ENCODE measurements at regions not wholly inside any gene's neighbourhood (a gene's known extent, or its start where the extent isn't known, plus 50 kb on each side); places are given as distances from the start of the nearest gene placed in this dataset.
A peak's percentile ranks its signal among the peaks of the same experiment; 100 is the strongest.

GRCh38 chr4:134328741-134329140 lies 127.2 kb upstream of the PABPC4L start:
- ATAC-seq (peak; percentile 32; the same call in 1 of the 2 replicates), DNase-seq (ENCODE audit: low read depth, low spot score) (no peak)
- TF ChIP-seq YY1 (IDR thresholded peaks at IDR 0.05; ENCODE audit: extremely low read depth, insufficient replicate concordance, low read depth, low read length) (no peak), EZH2phosphoT487 (IDR thresholded peaks at IDR 0.05; ENCODE audit: borderline replicate concordance) (no peak)
- TF ChIP-seq, protein P1, sequence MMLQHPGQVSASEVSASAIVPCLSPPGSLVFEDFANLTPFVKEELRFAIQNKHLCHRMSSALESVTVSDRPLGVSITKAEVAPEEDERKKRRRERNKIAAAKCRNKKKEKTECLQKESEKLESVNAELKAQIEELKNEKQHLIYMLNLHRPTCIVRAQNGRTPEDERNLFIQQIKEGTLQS (IDR thresholded peaks at IDR 0.05): no peak
- no peak overlapping the region for H3K27ac ChIP-seq (ENCODE audit: low read depth, low read length)
- intact Hi-C loops (cut with micrococcal nuclease): no loop called here
- no peaks in the 10 kb centered on the region for H3K27me3 ChIP-seq (ENCODE audit: insufficient read depth, low read length)
- ChIA-PET RAD21 (ENCODE audit: low non-redundant PET in 1 of 2, low total read pairs in 2 of 2, uncharacterized antibody in 2 of 2, unreplicated experiment in 2 of 2) (no interaction called here), POLR2A (no interaction called here), CTCF (no interaction called here)
- H3K9me3 ChIP-seq (ENCODE audit: control insufficient read depth in 1 of 2, insufficient read depth in 1 of 2, low read depth in 1 of 2, low read length in 2 of 2): no peaks in the 10 kb centered on the region
- no peaks in the 10 kb centered on the region for H3K79me2 ChIP-seq (ENCODE audit: insufficient read depth, low read length)
- no peaks in the 10 kb centered on the region for H4K20me1 ChIP-seq (ENCODE audit: insufficient read depth)
- no peaks in the 10 kb centered on the region for H3K9me2 ChIP-seq (ENCODE audit: insufficient read depth)
- no TSS peak for BruUV-seq (replicated peaks)
- H3K9ac ChIP-seq (ENCODE audit: low read length): no peak overlapping the region
- H3K36me3 ChIP-seq (ENCODE audit: control insufficient read depth in 1 of 2, insufficient read depth in 2 of 2, low read length in 2 of 2): no peaks in the 10 kb centered on the region
- no peaks in the 10 kb centered on the region for H3K4me1 ChIP-seq (ENCODE audit: control insufficient read depth in 1 of 2, insufficient read depth in 2 of 2, low read length in 2 of 2)
- no peak overlapping the region for H3K4me2 ChIP-seq (ENCODE audit: low read length)
- no peak overlapping the region for H3K4me3 ChIP-seq (replicated peaks in 1 of 2; ENCODE audit: low read depth in 1 of 2, low read length in 2 of 2)
- H2AFZ ChIP-seq (ENCODE audit: low read depth, low read length, poor library complexity, severe bottlenecking): no peak overlapping the region

DNA sequence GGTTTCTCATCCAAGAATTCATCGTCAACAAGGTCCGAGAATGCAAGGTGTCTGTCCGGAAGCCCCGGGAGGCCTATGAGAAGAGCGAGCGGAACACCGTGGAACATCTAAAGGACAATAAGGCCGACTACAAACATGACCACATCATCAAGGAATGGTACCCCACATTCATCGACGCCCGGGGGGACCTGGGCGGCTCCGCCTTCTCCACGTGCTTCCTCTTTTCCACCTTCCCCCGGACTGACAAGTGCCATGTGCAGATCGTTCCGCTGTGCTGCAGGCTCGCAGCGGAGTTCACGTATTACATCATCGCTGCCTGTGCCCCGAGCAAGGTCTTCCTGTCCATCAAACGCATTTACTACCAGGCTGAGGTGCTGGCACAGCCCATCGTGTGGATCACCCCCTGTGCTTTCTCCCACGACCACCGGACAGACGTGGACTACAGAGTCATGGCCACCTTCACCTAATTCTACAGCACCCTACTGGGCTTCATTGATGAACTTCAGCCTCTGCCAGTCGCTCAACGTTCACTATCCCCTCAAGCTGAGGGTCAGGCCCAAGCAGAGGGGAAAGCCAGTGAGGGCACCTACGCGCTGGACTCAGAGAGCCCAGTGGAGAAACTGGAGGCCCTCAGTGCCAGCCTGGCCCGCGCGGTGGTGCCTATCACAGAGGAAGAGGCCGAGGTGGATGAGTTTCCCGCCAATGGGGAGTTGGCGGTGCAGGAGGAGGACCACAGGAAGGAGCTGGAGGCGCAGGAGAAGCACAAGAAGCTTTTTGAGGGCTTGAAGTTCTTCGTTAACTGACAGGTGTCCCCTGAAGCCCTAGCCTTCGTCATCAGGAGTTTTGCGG lies 125.9 kb upstream of the PABPC4L start:
- intact Hi-C loops (cut with micrococcal nuclease): no loop called here
- no peak overlapping the region for H3K4me2 ChIP-seq (ENCODE audit: low read length)
- ChIA-PET POLR2A (no interaction called here), RAD21 (ENCODE audit: low non-redundant PET in 1 of 2, low total read pairs in 2 of 2, uncharacterized antibody in 2 of 2, unreplicated experiment in 2 of 2) (no interaction called here), CTCF (no interaction called here)
- no peak overlapping the region for H2AFZ ChIP-seq (ENCODE audit: low read depth, low read length, poor library complexity, severe bottlenecking)
- H3K79me2 ChIP-seq (ENCODE audit: insufficient read depth, low read length): no peaks in the 10 kb centered on the region
- no peak overlapping the region for H3K4me3 ChIP-seq (replicated peaks in 1 of 2; ENCODE audit: low read depth in 1 of 2, low read length in 2 of 2)
- H3K4me1 ChIP-seq (ENCODE audit: control insufficient read depth in 1 of 2, insufficient read depth in 2 of 2, low read length in 2 of 2): no peaks in the 10 kb centered on the region
- DNase-seq (ENCODE audit: low read depth, low spot score): no peak
- H3K27ac ChIP-seq (ENCODE audit: low read depth, low read length): no peak overlapping the region
- no peaks in the 10 kb centered on the region for H3K36me3 ChIP-seq (ENCODE audit: control insufficient read depth in 1 of 2, insufficient read depth in 2 of 2, low read length in 2 of 2)
- H3K9me3 ChIP-seq (ENCODE audit: control insufficient read depth in 1 of 2, insufficient read depth in 1 of 2, low read depth in 1 of 2, low read length in 2 of 2): no peaks in the 10 kb centered on the region
- H3K9me2 ChIP-seq (ENCODE audit: insufficient read depth): no peaks in the 10 kb centered on the region
- BruUV-seq (replicated peaks): no TSS peak
- TF ChIP-seq POLR2AphosphoS5 (IDR thresholded peaks at IDR 0.05; ENCODE audit: low read depth, low read length) (no peak), ELF1 (IDR thresholded peaks at IDR 0.05; ENCODE audit: borderline replicate concordance, low read depth) (no peak), RAD21 (IDR thresholded peaks at IDR 0.05; ENCODE audit: low read depth) (no peak), SIN3A (IDR thresholded peaks at IDR 0.05; ENCODE audit: low read depth) (no peak), EGR1 (IDR thresholded peaks at IDR 0.05; ENCODE audit: low read depth) (no peak), CEBPB (IDR thresholded peaks at IDR 0.05; ENCODE audit: low read depth) (no peak), MAX (IDR thresholded peaks at IDR 0.05) (no peak), EZH2 (IDR thresholded peaks at IDR 0.05) (no peak), POLR2A (IDR thresholded peaks at IDR 0.05; ENCODE audit: borderline replicate concordance, extremely low read depth, insufficient read depth, insufficient read length) (no peak), ZFX (IDR thresholded peaks at IDR 0.05) (no peak), JUND (IDR thresholded peaks at IDR 0.05) (no peak), TCF7L2 (IDR thresholded peaks at IDR 0.05; ENCODE audit: borderline replicate concordance, extremely low read depth, insufficient read depth, insufficient read length) (no peak), SRF (IDR thresholded peaks at IDR 0.05; ENCODE audit: low read depth) (no peak), EZH2phosphoT487 (IDR thresholded peaks at IDR 0.05; ENCODE audit: borderline replicate concordance) (no peak), CBX3 (IDR thresholded peaks at IDR 0.05; ENCODE audit: low read depth) (no peak), SP1 (IDR thresholded peaks at IDR 0.05; ENCODE audit: low read depth) (no peak), ZNF274 (IDR thresholded peaks at IDR 0.05; ENCODE audit: low read depth, low read length) (no peak)
- TF ChIP-seq, protein P2, sequence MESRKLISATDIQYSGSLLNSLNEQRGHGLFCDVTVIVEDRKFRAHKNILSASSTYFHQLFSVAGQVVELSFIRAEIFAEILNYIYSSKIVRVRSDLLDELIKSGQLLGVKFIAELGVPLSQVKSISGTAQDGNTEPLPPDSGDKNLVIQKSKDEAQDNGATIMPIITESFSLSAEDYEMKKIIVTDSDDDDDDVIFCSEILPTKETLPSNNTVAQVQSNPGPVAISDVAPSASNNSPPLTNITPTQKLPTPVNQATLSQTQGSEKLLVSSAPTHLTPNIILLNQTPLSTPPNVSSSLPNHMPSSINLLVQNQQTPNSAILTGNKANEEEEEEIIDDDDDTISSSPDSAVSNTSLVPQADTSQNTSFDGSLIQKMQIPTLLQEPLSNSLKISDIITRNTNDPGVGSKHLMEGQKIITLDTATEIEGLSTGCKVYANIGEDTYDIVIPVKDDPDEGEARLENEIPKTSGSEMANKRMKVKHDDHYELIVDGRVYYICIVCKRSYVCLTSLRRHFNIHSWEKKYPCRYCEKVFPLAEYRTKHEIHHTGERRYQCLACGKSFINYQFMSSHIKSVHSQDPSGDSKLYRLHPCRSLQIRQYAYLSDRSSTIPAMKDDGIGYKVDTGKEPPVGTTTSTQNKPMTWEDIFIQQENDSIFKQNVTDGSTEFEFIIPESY (IDR thresholded peaks at IDR 0.05; ENCODE audit: extremely low read depth, insufficient replicate concordance, low read length): no peak
- TF ChIP-seq, protein P1 (IDR thresholded peaks at IDR 0.05): no peak
- no peak overlapping the region for H3K9ac ChIP-seq (ENCODE audit: low read length)
- no peaks in the 10 kb centered on the region for H4K20me1 ChIP-seq (ENCODE audit: insufficient read depth)
- H3K27me3 ChIP-seq (ENCODE audit: insufficient read depth, low read length): no peaks in the 10 kb centered on the region
- ATAC-seq: no peak

Data from HCT116 (cell line).